ENCODE measurements at regions not wholly inside any gene's neighbourhood (a gene's known extent, or its start where the extent isn't known, plus 50 kb on each side); places are given as distances from the start of the nearest gene placed in this dataset.

DNA sequence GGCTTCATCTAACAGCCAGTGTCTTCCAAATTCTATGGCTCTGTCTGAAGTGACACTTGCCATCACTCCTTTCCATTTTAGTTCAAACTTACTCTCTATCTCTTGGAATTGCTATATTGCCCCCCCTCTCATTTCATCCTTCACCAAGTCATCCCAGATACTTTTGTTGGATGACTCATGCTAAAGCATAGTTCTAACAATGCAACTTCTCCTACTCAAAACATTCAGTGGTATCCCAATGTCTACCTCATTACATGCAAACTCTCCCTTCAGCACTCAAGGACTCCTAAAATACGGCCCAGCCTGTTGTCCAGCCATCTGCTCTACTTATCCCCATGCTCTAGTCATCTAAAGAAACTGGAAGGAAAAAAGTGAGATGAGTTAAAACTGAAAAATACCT, 171.6 kb downstream of the RASEF start:
- Histone ChIP-seq H3K79me2 (replicated peaks; ENCODE audit: insufficient read depth, low read length) (no peaks in the 10 kb centered on the region), H3K9me2 (ENCODE audit: insufficient read depth, low read length) (no peaks in the 10 kb centered on the region), H3F3A (ENCODE audit: insufficient read depth, low read length, poor library complexity, severe bottlenecking) (no peaks in the 10 kb centered on the region), H3K36me3 (ENCODE audit: insufficient read depth, low read length) (no peaks in the 10 kb centered on the region), H3K9me3 (ENCODE audit: low read length) (no peaks in the 10 kb centered on the region), H3K4me2 (ENCODE audit: low read length) (no peak overlapping the region), H3K4me3 (ENCODE audit: low read length) (no peak overlapping the region), H4K20me1 (ENCODE audit: insufficient read depth) (no peaks in the 10 kb centered on the region), H2AFZ (ENCODE audit: low read depth, low read length) (no peak overlapping the region), H3K27ac (ENCODE audit: low read length) (no peak overlapping the region), H3K27me3 (ENCODE audit: insufficient read depth, low read depth, low read length) (no peaks in the 10 kb centered on the region), H3K9ac (ENCODE audit: low read length) (no peak overlapping the region)
- no peak for TF ChIP-seq EP300 (conservative IDR thresholded peaks at IDR 0.05; ENCODE audit: poor library complexity, severe bottlenecking)
- TF ChIP-seq, protein P1, sequence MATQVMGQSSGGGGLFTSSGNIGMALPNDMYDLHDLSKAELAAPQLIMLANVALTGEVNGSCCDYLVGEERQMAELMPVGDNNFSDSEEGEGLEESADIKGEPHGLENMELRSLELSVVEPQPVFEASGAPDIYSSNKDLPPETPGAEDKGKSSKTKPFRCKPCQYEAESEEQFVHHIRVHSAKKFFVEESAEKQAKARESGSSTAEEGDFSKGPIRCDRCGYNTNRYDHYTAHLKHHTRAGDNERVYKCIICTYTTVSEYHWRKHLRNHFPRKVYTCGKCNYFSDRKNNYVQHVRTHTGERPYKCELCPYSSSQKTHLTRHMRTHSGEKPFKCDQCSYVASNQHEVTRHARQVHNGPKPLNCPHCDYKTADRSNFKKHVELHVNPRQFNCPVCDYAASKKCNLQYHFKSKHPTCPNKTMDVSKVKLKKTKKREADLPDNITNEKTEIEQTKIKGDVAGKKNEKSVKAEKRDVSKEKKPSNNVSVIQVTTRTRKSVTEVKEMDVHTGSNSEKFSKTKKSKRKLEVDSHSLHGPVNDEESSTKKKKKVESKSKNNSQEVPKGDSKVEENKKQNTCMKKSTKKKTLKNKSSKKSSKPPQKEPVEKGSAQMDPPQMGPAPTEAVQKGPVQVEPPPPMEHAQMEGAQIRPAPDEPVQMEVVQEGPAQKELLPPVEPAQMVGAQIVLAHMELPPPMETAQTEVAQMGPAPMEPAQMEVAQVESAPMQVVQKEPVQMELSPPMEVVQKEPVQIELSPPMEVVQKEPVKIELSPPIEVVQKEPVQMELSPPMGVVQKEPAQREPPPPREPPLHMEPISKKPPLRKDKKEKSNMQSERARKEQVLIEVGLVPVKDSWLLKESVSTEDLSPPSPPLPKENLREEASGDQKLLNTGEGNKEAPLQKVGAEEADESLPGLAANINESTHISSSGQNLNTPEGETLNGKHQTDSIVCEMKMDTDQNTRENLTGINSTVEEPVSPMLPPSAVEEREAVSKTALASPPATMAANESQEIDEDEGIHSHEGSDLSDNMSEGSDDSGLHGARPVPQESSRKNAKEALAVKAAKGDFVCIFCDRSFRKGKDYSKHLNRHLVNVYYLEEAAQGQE (IDR thresholded peaks at IDR 0.05; ENCODE audit: borderline replicate concordance), result no peak
- no peak for TF ChIP-seq TAF1 (IDR thresholded peaks at IDR 0.05; ENCODE audit: low read depth)
- no peak for TF ChIP-seq SMC3 (conservative IDR thresholded peaks at IDR 0.05; ENCODE audit: poor library complexity)
- TF ChIP-seq MXI1 (conservative IDR thresholded peaks at IDR 0.05; ENCODE audit: poor library complexity, severe bottlenecking), result no peak
- TF ChIP-seq POLR2AphosphoS5 (IDR thresholded peaks at IDR 0.05), result no peak
- TF ChIP-seq RAD21 (conservative IDR thresholded peaks at IDR 0.05), result no peak
- TF ChIP-seq, protein P2, sequence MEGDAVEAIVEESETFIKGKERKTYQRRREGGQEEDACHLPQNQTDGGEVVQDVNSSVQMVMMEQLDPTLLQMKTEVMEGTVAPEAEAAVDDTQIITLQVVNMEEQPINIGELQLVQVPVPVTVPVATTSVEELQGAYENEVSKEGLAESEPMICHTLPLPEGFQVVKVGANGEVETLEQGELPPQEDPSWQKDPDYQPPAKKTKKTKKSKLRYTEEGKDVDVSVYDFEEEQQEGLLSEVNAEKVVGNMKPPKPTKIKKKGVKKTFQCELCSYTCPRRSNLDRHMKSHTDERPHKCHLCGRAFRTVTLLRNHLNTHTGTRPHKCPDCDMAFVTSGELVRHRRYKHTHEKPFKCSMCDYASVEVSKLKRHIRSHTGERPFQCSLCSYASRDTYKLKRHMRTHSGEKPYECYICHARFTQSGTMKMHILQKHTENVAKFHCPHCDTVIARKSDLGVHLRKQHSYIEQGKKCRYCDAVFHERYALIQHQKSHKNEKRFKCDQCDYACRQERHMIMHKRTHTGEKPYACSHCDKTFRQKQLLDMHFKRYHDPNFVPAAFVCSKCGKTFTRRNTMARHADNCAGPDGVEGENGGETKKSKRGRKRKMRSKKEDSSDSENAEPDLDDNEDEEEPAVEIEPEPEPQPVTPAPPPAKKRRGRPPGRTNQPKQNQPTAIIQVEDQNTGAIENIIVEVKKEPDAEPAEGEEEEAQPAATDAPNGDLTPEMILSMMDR (IDR thresholded peaks at IDR 0.05; ENCODE audit: poor library complexity, severe bottlenecking), result no peak
- no peak for TF ChIP-seq EZH2 (IDR thresholded peaks at IDR 0.05; ENCODE audit: borderline replicate concordance, insufficient read depth, low read length, poor library complexity, severe bottlenecking)

DNA sequence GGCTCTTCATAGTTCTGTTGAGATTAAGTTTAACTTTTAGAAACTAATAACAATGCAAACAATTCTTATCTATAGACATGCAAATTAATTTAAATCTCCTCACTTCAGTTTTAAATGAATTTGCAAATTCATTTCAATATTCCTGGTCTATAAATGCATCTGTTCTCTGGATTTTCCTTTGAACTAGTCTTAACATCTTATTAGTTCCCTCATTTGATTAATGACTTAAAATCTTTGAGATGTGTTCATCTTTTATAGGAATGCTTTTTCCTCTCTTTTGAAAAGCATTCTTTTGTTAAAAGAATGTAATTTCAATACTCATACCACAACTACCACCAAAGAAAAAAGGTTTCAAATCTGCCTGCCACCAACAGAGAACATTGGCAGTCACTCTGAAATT, 169.4 kb downstream of the RASEF start:
- Histone ChIP-seq H3K27me3 (ENCODE audit: insufficient read depth, low read depth, low read length) (no peaks in the 10 kb centered on the region), H3K9ac (ENCODE audit: low read length) (no peak overlapping the region), H3F3A (ENCODE audit: insufficient read depth, low read length, poor library complexity, severe bottlenecking) (no peaks in the 10 kb centered on the region), H3K27ac (ENCODE audit: low read length) (no peak overlapping the region), H3K9me3 (ENCODE audit: low read length) (no peaks in the 10 kb centered on the region), H3K36me3 (ENCODE audit: insufficient read depth, low read length) (no peaks in the 10 kb centered on the region), H3K79me2 (replicated peaks; ENCODE audit: insufficient read depth, low read length) (no peaks in the 10 kb centered on the region), H4K20me1 (ENCODE audit: insufficient read depth) (no peaks in the 10 kb centered on the region), H3K4me2 (ENCODE audit: low read length) (no peak overlapping the region), H3K9me2 (ENCODE audit: insufficient read depth, low read length) (no peaks in the 10 kb centered on the region), H3K4me3 (ENCODE audit: low read length) (no peak overlapping the region), H2AFZ (ENCODE audit: low read depth, low read length) (no peak overlapping the region)
- TF ChIP-seq POLR2AphosphoS5 (IDR thresholded peaks at IDR 0.05), result no peak
- TF ChIP-seq MXI1 (conservative IDR thresholded peaks at IDR 0.05; ENCODE audit: poor library complexity, severe bottlenecking), result no peak
- no peak for TF ChIP-seq EP300 (conservative IDR thresholded peaks at IDR 0.05; ENCODE audit: poor library complexity, severe bottlenecking)
- no peak for TF ChIP-seq TAF1 (IDR thresholded peaks at IDR 0.05; ENCODE audit: low read depth)
- TF ChIP-seq, protein P2 (IDR thresholded peaks at IDR 0.05; ENCODE audit: poor library complexity, severe bottlenecking), result no peak
- no peak for TF ChIP-seq RAD21 (conservative IDR thresholded peaks at IDR 0.05)
- TF ChIP-seq, protein P1 (IDR thresholded peaks at IDR 0.05; ENCODE audit: borderline replicate concordance), result no peak
- no peak for TF ChIP-seq EZH2 (IDR thresholded peaks at IDR 0.05; ENCODE audit: borderline replicate concordance, insufficient read depth, low read length, poor library complexity, severe bottlenecking)
- TF ChIP-seq SMC3 (conservative IDR thresholded peaks at IDR 0.05; ENCODE audit: poor library complexity), result no peak
